Stimulated activated CD8-positive, alpha-beta memory T cell treated with anti-CD3 and anti-CD28 coated beads, Interleukin-4, amount 100 ng/mL, for 24 hours (primary cell): ENCODE measurements at regions not wholly inside any gene's neighbourhood (a gene's known extent, or its start where the extent isn't known, plus 50 kb on each side); places are given as distances from the start of the nearest gene placed in this dataset.
"Not testable (repeated sequence)": the region's sequence is repeated elsewhere in the genome, so short reads cannot be mapped to it uniquely, and the experiment has no call there.

Experiments used
- DNase-seq: peaks from one replicate; pipeline ENCODE4 v3.0.0-alpha.2; 2020; ENCODE audit warnings: low read depth

DNA sequence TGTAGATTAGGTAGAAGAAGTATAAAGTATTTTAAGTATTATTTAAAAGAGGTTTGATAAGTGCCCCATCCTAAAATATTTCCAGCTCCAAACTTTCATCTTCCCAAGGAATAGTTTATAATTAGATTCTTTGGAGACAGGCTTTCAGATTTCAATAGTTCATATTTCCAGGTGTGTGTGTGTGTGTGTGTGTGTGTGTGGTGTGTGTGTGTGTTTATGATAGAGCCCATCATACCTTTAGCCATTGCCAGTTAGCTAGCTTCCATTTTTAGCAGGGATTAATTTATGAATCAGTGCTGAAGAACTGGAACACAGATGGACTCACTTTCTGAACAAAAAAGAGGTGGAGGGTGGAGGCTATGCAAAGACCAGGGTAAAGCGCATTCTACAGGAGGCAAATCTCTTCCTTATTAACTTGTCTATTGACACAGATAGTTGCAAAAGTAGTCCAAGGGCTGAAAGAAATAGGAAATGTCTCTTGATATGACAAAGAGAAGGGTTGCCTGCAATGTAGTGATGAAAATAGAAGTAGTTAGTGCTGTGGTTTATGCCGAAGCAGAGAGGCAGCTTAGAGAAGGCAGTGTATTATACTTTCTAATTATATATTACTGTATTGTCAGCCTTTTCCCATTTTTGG, 301.1 kb downstream of the MAN2A1 start:
- DNase-seq: no peak

DNA sequence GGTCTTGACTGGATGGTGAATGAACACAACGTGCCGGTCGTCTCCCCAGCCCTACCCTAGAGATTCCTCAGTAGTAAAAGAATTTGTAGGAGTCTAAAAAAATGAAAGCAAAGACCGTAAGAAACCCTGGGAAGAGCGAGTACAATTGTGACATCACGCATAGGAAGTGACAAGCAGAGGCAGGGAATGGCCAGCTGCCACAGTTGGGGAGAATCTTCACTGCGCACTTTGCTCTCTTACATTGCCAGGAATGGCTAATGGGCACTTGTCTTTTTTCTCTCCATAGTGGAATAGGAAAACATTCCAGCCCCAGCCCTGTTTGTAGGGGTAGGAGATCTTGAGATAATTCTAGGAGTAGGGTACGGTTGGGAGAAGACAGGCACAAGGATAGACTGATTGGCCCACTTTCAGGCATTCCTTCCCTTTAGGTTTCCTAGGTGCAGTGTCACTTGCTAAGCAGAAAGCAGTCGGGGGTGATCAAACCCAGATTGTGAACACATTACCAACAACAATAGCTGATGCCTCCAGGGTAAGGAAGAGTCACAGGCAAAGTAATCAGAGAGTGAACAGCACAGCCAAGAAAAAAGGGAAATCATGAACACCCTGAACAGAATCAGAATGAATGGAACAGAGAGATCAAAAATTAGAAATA, 302.7 kb downstream of the MAN2A1 start:
- no peak for DNase-seq

DNA sequence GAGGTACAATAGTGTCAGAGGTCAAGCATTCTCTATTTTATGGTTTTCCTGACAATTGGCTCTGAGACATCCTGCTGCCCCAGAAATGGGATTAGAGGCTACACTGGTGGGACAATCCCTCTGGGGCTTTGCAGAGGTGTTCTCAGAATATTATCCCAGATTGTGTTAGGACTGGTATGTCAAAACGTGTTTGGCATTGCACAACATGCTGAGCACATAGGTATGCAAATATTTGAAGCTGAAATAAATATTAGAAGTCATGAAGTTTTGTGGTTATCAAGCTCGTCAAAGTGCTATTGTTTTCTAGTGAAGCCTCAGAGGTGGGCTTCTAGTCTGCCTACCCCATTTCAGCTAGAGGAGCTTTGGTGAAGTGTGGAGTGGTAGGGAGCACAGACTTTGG, 304.4 kb downstream of the MAN2A1 start:
- no peak for DNase-seq

DNA sequence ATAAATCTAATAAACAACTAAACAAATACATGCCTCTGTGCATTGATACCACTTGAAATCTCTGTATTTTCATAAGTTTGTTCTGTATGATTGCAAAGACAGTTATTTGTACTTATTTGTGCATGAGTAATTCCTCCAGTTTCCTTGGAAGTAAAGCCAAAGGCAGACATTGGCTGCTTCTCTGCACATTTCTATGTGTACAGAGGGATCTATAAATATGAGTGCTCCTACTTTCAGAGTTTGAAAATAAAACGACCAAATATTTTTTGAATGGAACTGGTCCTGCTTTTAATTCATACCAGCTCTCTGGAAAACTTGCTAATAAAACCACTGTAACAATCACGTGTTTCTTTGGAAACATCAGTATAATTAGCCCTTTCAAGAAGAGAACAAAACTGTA, 306.5 kb downstream of the MAN2A1 start:
- no peak for DNase-seq

DNA sequence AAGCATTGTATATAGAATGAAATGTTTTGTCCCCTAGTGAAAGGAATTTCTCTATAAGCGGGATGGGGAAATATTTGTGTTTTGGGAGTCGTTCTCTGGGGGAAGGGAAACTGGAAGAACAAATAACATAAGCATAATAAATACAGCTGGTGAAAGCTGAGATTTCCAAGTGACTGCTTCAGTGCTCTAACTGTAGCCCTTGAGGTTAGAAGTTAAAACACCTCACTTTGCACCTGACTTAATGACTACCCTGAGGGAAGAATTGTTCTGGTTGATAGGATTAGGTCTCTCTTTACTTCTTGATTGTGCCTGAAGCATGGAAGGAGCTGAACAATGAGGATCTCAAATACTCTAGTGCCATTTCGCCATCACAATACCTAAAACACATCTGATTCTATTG, 307.4 kb downstream of the MAN2A1 start:
- no peak for DNase-seq

DNA sequence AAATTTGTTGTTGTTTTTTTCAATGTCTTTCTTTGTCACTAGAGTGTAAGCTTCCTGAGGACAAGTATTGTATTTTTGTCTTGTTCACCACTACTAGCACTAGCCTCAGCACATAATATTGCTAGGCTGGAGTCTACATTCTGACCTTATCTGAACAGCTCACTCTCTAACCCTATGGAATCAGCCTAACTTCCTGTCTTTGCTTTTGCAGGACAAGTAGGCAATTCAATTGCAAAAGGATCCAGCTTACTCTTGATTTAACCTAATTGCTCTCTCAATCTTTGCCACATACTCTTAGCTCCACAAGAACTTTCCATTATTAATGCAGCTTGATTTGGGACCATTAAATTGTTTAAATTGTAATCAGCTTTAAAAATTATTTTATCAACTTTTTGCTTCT, 308.5 kb downstream of the MAN2A1 start:
- DNase-seq: no peak

DNA sequence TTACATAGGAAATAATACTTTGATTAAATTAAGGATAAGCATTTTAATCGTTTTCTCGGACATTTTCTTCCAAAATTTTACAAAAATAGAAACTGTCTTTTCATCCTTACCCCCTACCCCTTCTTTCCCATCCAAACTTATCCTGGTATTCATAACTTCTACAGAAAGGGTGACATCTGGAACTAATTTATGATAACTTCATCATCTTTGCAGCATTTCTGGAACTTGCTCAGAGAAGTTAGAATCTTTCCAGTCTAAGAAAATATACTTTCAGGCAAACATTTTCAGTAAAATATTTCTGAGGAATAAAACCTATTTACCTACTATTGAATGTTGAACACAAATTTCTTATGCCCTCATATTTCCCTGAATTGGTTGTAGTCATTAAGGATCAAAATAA, 309.0 kb downstream of the MAN2A1 start:
- DNase-seq: no peak

DNA sequence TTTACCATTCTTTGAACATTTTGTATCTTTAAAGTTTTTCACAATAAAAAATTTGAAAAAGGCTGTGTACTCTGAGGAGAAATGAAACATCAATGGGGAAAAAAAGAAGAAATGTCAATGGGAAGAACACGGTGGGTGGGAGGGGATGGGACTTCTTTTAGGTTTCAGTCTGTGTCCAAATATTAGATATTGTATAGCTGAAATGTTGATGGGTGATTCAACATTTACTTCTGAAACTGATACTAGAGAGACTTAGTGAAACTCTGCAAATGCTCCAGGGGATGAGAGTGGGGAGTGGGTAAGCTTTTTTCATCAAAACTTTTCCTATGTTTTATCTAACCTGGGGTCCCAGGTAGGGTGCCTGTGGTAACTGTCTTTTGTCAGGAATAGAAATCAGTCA, 311.9 kb downstream of the MAN2A1 start:
- no peak for DNase-seq

DNA sequence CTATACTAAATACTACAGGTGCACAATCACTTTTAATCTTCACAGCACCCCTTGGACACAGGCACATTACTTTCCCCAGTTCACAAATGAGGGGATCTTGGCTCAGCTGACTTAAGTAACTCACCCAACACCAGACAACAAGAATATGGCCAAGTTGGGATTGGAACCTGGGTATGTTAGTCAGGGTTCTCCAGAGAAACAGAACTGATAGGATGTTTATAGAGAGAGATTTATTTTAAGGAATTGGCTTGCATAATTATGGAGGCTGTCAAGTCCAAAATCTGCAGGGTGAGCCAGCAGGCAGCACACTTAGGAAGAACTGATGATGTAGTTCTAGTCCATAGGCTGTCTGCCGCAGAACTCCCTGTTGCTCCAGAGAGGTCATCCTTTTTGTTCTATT, 312.9 kb downstream of the MAN2A1 start:
- DNase-seq: no peak

DNA sequence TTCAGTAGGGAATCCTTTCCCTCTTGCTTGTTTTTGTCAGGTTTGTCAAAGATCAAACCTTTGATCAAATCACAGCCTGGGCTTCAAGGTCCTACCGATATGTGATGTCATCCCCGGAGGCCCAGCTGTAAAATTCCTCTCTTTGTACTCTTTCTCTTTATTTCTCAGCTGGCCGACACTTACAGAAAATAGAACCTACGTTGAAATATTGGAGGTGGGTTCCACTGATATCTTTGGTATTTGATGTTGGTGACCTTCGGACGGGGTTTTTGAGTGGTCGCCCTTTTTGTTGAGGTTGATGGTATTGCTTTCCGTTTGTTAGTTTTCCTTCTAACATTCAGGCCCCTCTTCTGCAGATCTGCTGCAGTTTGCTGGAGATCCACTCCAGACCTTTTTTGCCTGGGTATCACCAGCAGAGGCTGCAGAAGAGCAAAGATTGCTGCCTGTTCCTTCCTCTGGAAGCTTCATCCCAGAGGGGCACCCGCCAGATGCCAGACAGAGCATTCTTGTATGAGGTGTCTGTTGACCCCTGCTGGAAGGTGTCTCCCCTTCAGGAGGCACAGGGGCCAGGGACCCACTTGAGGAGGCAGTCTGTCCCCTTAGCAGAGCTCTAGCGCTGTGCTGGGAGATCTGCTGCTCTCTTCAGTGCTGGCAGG, 316.3 kb downstream of the MAN2A1 start:
- DNase-seq: not testable (repeated sequence)

DNA sequence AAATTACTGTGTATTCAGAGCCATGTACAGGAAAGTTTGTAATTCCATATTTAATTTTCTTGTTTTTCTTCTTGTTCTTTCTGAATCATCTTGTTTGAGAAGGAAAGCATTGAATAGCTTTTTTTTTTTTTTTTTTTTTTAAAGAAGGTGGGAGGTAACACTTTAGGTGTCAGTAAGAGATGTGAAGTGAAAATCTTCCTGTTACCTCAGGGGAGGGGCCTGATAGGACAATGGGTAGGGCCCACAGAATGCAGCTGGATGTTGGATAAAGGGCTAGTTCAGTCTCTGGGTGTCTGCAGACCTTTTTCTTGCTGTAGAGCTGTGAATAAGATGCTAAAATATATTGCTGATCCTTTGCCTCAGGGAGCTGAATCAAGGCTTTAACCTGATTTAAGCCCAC, 317.4 kb downstream of the MAN2A1 start:
- DNase-seq: no peak

DNA sequence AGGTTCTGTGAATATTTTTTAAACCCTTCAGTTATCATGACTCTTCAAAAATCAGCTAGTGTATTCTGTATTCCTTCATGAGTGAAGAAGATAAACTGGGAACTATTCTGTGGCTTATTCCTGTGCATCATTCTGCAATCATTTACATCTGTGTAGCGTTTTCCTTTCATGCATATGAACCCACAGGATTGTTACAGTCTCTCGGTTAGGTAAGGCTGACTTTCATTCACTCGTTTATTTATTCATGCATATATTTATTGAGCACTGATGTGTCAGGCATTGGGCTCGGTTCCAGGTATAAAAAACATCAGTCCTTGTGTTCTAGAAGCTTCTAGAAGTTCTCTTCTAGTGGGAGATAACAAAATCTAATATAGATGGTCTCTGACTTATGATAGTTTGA, 318.4 kb downstream of the MAN2A1 start:
- DNase-seq: no peak

DNA sequence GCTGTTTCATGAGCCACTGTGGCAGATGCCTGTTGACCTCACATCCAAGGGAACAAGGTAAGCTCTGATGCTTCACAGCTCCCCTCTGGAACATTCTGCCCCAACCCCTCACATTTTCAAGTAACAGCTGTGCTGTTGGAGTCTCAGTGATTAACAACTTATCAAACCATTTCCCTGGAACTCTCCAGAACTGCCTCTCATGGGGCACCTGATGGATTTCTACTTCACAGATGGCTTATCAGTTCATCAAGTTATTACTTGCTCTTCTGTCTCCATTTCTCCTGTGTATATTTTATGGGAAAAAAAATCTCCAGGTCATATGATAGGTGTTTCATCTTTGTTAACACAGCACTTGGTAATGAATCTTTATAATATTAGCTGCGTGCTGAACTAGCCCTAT, 322.4 kb downstream of the MAN2A1 start:
- DNase-seq: no peak

DNA sequence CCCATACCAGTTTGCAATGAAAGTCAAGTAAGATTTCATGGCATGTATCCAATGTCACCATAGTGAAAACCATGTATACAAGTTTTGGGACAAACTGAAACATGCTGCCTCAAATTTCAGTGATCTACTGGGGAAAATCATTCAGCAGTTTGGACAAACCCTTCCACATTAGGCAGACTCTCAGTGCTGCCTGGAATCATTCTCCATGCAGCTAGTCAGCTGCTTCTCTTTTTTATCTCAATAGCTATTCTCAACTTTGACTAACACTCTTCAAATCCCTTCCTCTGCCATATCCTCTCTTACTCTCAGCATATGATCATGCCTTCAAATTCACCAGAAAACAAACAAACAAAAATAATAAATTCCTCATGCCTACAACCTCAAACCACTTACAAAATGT, 323.3 kb downstream of the MAN2A1 start:
- no peak for DNase-seq

DNA sequence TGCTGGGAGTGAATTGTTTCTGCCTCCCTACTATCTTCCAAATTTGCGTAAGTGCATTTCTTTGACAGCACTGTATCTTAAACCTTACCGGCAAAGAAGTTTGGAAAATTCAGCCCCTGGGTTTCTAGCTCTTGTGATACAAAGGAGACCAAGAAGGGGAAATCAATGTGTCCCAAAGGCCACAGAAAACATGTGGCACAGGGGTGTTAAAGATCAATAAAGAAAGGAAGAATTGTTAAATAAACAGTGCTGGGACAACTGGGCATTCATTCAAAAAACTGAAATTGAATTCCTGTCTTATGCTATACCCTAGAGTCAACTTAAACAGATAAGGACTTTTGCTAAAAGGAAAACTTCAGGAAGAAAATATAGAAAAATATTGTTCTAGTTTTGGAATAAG, 328.1 kb downstream of the MAN2A1 start:
- no peak for DNase-seq

DNA sequence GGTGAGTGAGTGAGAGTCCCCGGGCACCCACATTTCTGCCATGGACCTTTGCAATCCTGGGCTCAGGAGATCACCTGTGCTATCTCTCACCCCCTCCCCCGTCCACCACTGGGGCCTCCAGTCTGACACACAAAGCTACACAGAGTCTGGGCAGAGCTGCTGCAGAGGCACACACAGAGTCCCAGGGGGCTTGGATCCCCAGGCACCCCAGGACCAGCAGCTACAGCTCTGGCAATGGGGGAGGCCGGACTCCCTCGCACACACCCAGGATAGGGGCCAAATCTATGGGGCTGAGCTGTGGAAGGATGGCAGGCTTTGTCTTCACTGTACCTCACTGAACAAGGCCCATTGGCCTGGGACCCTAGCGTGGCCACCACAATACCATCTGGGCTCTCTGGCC, 328.8 kb downstream of the MAN2A1 start:
- DNase-seq: no peak

DNA sequence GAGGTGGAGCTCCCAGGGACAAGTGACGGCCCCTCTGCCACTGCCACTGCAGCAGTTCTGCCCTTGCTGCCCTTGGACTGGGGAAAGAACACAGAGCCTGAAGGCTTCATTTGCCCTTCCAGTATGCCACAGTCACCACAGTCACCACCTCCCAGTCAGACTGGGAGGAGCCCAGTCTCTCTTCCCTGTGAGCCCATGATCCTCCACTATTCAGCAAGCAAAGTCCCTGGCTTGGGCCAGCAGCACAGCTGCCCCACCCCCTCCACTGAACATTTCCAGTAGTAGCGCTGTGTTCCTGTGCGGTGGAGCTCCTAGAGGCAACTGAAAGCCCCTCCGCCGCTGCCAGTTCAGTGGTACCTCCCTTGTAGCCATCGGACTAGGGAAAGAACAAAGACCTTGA, 329.4 kb downstream of the MAN2A1 start:
- DNase-seq: no peak

DNA sequence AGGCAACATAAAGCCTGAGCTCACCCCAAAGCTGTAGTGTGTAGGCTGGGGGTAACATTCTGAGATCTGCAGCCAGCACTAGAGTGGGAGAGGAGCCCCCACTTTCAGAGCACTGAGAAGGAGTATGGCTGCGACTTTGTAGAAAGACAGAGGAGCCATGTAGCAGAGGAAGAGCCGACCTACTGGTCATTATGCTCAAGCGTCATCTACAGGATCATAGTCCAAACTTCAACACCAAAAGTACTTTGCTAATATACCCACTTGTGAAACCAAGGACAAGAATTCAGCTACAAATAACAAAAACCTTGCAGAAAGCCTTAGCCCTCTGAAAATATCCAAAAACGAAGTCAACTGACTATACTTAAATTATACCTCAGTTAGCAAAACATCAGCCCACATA, 330.1 kb downstream of the MAN2A1 start:
- no peak for DNase-seq

DNA sequence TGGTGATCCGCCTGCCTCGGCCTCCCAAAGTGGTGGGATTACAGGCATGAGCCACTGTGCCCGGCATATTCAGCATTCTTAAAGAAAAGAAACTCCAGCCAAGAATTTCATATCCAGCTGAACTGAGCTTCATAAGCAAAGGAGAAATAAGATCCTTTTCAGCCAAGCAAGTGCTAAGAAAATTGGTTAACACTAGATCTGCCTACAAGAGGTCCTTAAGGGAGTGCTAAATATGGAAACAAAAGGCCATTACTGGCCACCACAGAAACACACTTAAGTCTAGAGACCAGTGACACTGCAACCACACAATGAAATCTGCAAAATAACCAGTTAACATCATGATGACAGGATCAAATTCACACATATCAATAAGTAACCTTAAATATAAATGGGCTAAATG, 331.5 kb downstream of the MAN2A1 start:
- DNase-seq: no peak

DNA sequence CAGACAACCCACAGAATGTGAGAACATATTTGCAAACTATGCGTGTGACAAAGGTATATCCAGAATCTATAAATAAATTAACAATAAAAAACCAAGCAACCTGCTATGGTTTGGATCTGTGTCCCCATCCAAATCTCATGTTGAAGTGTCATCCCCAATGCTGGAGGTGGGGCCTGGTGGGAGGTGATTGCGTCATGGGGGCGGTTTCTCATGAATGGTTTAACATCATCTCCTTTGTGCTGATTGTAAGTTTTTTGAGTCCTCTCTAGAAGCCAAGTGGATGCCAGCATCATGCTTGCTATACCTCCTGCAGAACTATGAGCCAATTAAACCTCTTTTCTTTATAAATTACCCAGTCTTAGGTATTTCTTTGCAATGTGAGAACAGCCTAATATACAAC, 335.4 kb downstream of the MAN2A1 start:
- DNase-seq: no peak

DNA sequence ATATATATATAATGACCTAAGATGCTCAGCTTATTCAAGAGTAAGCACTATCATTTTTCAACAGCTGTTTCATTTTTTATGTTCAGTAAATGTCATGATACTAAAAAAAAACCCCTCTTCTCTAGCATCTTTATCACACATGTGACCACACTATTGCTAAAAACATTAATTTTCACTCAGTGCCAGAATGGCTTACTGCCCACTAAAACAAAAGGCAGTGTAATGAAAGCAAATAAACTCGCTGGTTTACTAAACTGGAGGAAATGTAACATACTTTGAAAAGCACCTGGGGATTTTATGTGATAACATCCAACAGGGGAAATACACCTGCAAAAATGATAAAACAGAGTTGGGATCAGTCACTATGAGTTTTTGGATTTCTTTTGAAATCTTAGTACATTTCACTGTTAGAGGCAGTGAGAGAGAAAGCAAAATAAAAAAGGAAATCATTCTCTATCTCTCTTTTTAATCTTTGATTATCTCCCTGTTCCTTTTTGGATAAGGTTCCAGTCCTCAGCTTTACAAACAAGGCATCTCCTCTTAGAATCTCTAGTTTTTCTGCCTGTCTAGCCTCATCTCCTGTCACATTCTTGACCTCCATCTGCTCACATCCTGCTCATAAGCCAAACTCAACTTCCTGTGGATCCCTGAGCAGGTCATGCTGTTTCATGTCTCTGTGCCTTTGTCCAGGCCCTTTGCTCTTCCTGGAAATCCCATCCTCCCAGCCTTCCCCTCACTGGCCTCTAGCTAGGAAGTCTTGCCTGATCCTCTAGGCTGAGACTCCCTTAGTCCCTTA, 338.0 kb downstream of the MAN2A1 start:
- no peak for DNase-seq

DNA sequence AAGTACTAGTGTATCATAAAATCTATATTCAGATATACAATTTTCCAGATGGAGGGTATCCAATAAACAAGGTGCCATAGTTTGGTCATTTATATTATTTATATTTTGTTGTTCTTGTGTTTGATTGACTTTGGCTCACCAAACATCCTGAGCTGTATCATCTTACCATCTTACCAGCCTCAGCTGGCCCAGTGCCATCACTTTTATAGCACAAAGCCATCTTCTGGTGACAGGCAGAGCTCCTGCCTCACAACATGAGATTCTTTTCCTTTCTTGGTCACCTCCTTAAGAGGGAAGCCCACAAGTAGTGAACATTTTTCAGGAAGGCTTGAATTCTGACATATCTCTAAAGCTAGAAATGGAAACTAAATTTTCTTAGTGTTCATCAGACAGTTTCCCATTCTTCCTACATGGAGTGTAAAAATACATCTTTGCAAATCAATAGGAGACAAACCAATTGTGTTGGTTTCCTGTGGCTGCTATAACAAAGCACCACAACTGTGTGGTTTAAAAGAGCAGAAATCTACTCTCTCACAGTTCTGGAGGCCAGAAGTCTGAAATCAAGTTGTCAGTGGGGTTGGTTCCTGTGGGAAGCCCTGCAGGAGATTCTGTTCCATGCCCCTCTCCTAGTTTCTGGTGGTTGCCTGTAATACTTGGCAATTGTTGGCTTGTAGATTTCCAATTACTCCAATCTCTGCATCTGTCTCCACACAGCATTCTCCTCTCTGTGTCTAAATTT, 341.8 kb downstream of the MAN2A1 start:
- DNase-seq: no peak
